NCI-H146 treated with DMSO at 0.1 percent for 48 hours (cell line): ENCODE measurements at regions not wholly inside any gene's neighbourhood (a gene's known extent, or its start where the extent isn't known, plus 50 kb on each side); places are given as distances from the start of the nearest gene placed in this dataset.

Experiments
- DNase-seq: peaks from one replicate; lab custom pipeline; 2025; ENCODE audit not compliant: unreplicated experiment; lab: John Stamatoyannopoulos, UW

GRCh38 chr2:41993435-41993925 is 54.3 kb upstream of the PKDCC start:
- DNase-seq: no peak

DNA sequence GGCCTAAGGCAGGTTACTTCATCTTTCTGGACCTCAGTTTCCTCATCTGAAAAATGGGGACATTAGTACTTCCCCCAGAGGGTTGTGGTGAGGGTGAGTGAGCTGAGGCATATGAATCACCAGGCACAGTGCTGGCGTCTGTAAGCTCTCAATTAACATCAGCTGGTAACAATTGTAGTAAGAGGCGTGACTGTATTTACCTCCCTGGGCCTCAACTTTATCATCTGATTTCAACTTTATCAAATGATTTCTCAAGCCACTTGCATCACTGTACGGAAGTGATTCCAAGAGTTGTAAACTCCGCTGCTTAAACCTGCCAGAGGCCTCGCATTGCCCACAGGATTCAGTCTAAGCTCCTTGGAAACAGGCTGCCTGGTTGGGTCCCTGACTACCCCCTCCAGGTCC is 53.6 kb upstream of the PKDCC start:
- DNase-seq: no peak

GRCh38 chr2:41994661-41995060 is 53.2 kb upstream of the PKDCC start:
- no peak for DNase-seq

DNA sequence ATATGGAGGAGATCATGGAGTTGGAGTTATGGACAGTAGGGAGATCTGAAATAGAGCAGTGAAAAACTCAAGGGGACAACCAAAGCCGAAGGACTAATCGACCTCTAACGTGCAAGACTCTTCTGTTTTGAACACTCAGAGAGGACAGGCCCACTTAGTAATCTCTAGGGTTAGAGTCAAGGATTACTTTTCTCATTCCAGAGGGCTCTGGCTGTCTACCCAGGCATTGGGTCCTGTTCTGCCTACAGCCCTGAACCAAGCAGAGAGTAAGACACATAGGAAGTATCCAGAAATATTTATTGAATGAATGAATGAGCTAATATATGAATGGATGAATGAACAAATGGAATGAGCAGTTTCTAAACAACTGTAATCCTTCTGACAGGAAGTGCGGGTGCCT is 50.3 kb upstream of the PKDCC start:
- no peak for DNase-seq
